ENCODE measurements at regions not wholly inside any gene's neighbourhood (a gene's known extent, or its start where the extent isn't known, plus 50 kb on each side); places are given as distances from the start of the nearest gene placed in this dataset.

DNA sequence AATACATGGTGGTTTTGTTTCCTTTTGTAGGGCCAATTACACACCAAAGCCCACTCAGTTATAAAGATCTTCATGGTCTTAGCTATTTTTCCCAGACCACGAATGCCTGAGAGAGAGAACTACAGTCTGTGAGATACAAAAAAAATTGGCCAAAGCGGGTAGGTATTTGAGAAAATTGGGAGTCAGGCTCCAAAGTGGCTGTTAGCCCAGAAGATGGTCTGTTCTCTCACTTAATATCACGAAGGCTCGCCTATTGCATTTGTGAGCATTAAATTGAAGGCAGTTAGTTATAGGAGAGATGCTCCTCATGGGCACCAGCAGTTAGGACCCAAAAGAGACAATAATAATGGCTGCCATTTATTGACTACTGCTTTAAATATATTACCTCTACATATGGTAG lies 342.7 kb downstream of the PLPP3 start:
- TF ChIP-seq EZH2 (IDR thresholded peaks at IDR 0.05; ENCODE audit: insufficient read depth, poor library complexity, severe bottlenecking): no peak
- TF ChIP-seq EZH2phosphoT487 (IDR thresholded peaks at IDR 0.05; ENCODE audit: insufficient read depth, low read depth): no peak
